GM18873 (cell line): ENCODE measurements at regions not wholly inside any gene's neighbourhood (a gene's known extent, or its start where the extent isn't known, plus 50 kb on each side); places are given as distances from the start of the nearest gene placed in this dataset.

Experiments
- ATAC-seq: cut with Tn5 transposase; IDR thresholded peaks from one replicate; pipeline ENCODE4 v1.9.1; 2021; ENCODE audit warnings: mild to moderate bottlenecking, moderate library complexity, moderate number of reproducible peaks; ENCODE audit not compliant: unreplicated experiment, low FRiP score

DNA sequence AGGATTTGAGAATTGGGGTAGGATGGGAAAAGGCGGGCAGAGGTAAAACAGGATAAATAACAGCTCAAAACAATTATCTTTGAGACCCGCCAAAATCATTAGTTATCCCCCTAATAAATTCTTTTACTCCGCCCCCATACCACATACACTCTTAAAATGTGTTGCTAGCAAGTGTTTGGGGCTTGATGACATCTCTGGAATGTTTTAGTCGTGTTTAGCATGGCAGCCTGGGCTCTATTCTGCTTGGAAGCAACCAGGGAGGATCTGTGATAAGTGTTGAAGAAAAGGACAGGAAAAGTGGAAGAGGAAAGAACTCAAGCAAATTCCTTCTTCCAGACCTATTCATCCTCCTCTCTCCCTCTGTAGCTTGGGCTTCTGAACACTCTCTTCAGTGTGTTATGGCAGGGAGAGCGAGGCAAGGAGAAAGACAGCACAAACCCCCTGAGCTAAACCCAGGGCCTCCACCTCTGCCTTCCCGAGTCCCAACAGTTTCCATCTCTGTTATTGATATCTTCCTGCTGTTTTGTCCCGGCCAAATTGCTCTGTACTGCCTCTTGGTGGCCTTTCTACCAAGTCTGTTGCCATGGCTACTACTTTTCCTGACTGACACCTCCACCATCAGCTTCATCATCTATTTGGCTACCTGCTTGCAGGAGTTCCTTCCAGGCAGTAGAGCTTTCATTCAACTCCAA, 135.8 kb downstream of the RPL22L1 start:
- no peak for ATAC-seq

DNA sequence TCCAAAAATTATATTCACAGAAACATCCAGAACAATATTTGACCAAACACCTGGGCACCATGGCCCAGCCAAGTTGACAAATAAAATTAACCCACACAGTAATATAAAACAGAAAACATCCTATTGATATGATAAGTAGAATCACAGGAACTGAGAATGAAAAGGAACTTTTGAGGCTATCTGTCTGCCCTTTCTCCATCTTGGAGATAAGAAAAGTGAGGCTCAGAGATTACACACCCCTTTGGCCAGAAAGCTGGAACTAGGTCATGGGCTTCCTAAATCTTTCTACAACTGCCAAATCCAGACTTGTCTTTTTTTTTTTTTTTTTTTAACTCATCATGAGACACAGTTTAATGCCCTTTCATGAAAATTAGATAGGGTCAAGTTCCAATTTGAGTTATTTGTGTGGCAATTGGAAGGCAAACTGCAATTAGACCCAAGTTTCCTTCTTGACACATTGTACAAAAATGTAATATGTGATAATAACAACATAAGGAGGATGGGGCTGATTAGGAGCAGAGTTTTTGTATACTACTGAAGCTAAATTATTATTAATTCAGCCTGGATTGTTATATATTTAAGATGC, 137.2 kb downstream of the RPL22L1 start:
- ATAC-seq: no peak

DNA sequence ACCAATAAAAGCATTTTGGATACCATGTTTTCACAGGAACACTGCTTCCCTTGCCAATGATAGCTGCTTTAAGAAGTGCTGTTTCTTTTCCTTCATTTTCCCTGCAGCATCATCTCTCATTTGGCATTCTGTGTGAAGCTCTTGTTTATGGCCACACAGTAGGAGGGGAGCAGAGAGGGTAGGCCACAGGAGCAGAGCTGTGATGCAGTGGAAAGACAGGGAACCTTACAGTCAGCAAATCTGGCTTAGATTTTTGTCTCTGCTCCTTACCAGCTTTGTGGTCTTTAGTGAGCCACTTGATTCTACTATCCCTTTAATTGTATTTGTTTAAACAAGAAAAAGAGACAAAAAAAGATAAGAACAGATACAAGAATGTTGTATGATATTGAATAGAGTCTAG, 138.7 kb downstream of the RPL22L1 start:
- ATAC-seq: no peak

DNA sequence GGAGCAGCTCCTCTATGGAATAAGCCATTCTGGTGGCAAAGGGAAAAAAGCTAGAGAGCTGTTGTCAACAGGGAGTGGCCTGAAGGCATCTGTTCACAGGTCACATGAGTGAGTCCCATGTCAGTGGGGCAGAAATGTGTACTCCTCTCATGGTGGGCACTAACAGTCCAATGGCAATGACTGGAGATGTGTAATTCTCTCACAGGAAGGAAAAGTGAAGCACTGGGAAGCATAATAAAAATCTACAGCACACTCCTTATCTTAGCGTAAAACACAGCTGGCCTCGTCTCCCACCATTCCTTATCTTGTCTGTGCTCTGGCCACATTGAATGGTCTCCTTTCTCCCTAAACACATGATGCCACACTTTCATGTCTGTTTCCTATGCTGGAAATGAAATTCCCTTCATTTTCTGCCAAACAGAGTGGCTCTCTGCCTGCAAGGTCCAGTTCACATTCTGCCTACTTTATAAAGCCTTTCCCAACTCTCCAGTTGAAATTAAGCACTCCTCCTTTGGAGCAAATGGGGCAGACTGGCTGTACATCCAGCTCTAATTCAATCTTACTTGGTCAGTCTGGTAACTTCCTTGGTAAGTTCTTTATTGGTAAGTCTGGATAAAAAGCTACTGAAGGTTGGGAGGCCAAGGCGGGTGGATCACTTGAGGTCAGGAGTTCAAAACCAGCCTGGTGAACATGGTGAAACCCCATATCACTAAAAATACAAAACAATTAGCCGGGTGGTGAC, 139.8 kb downstream of the RPL22L1 start:
- ATAC-seq: no peak

DNA sequence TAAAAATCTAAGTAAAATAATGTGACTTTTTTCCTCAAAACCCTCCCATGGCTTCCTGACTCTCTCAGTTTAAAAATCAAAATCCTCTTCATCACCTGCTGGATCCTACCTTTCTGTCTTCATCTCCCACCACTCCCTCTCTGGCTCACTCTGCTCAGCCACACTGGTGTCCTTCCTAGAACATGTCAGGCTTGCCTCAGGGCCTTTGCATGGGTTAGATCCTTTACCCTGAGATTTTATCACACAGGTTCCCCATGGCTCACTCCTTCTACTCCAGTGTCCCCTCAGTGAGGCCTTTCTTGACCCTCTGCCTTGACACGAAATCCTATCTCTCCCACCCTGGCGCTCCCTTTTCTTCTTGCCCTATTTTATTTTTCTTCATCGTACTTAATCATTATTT, 141.8 kb downstream of the RPL22L1 start:
- no peak for ATAC-seq

DNA sequence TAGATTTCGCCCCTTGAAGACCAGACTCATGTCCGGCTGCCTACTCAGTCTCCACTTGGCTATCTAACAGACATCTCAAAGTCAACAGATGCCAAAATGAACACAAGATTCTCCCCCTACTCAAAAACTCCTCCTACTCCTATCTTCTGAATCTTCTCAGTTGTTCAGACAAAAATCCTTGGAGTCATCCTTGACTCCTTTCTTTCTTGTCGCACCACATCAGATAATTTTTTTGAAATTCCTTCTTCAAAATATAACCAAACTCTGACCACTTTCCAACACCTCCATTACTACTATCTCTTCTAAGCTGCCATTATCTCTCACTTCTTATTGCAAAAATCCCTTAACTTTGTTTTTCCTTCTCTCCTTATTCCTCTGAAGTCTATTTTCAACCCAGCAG, 141.9 kb upstream of the SLC7A14 start:
- no peak for ATAC-seq

DNA sequence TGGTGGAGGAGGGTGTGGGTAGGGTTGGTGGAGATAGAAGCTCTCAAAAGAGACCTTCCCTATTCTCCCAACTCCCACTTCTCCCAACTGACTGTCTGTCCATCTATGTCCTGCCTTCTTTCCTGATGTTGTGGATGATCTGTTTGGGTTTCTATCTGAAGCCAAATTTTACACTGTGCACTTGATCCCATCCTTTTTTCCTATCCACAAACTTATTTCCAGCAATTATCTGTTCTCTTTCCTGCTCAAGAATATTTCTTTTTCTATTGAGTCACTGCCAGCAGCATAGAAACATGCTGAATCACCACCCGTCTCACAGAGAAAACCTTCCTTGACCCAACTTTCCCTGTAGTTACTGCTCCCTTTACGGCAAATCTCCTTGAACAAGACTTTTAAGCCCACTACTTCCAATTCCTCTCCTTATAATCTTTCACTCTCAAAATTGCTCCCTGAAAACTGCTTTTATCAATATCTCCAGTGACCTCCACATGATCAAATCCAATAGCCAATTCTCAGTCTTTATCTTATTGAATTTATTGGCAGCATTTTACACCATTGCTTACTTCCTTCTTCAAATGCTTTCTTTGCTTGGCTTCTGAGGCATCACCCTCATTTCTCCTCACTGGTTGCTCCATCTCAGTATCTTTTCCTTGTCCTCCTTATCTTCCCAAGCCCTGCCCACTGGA, 141.2 kb upstream of the SLC7A14 start:
- no peak for ATAC-seq

DNA sequence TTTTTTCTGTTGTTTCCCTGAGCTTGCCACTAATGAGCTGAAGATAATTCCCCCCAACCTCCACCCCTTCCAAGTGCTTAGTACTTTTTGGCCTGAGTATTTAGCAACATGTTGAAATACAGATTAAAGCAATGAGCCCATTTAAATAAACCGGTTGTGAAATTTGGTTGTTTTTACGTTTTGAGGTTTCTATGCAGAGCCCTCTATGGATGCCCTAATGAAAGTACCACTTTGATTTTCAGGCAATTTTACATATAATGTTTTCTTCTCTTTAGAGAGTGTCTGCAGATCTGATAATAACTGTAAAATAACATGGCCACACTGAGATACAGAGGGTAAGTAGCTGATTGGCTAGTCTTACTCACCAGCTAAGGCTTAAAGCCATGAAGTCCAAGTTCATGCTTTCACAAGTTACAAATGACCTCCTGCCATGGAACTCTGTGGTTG, 139.4 kb upstream of the SLC7A14 start:
- no peak for ATAC-seq

DNA sequence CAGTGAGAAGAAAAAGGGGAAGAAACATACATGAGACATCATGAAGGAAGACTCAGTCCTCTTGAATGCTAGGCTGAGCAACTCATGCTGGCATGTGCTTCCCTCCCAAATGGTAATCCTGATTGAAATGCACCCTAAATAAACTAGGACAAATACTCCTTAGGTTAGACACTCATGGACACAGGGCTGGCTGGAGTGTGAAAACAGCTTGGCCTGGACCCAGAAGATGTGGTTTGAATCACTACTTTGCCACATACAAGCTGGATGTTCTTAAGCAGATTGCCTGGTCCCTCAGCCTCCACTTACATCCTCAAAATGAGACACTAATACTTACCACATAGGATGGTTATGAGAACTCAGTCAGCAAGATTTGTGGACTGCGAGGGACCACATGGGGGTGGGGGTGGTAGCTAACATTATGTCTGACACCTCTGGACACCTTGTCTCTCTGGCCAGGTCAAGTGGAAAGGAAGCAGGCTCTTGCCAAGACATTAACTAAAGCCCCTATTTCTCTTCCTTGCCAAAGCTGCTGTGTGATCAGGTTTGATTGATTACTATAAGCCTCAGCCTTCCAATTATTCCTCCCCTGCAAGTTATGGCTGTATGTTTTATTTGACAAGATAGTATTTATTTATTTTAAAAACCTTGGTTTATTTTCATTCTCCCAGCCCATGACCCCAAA, 138.9 kb upstream of the SLC7A14 start:
- ATAC-seq: no peak

DNA sequence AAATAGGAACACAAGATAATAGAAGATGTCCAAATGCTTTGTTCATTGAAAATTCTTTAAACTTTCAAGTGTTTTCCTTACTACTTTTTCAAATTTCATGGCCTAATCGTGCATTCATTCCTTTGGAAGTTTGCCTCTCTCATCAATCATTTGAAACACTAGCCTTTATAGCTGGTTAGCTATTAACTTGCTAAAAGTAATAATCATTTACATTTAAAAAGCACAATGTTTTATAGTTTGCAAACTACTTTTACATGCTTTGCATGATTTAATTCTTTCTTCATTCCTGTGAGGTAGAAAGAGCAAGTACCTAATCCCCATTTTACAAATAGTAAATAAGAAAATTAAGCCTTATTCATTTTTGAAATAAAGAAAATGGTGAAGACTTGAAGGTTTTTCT, 137.4 kb upstream of the SLC7A14 start:
- no peak for ATAC-seq

DNA sequence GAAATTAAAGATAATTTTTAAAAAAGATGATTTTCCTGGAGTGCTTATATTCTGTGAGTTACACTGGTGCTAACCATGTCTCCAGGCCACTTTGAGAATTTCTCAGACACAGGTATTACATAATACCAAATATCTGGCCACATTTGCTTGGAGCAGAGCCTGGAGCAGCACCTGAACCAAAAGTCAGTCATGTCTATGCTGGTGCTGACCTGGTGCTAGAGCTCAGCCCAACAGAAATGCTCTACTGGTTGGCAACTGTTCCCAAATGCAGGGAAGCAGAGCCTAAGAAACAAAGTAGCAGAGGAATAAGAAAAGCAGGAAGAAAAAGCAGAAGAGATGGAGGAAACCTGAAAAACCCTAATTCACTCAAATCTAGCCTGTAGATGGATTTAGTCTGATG, 135.7 kb upstream of the SLC7A14 start:
- no peak for ATAC-seq

DNA sequence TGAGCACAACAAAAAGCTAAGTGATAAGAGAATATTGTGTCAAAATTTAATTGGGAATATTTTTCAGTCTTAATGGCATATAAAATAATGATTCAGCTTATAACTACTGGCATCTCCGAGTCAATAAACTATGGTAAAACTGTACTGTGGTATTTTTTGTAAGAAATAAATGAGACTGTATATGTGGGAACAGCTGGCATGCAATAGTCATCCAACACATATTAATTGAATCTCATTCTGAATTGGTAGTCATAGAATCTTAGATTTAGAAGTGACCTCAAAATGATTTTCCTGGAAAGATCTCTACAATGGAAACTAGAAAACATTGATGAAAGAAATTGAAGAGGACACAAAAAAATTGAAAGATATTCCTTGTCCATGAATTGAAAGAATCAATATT, 133.4 kb upstream of the SLC7A14 start:
- no peak for ATAC-seq

DNA sequence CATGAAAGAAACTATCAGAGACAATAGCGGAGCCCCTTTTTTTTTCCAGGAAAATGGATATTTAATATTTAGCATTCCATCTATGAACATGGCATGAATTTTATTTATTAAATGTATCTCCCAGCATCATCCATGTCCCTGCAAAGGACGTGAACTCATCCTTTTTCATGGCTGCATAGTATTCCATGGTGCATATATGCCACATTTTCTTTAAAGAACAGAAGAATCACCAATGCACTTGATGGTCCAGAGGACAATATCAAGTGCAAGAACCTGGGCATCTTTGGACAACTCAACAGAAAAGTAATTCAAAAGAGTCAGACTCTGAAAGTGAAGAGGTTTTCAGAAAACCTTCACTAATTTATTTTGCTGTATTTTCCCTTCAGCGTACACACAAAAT, 133.0 kb upstream of the SLC7A14 start:
- no peak for ATAC-seq

DNA sequence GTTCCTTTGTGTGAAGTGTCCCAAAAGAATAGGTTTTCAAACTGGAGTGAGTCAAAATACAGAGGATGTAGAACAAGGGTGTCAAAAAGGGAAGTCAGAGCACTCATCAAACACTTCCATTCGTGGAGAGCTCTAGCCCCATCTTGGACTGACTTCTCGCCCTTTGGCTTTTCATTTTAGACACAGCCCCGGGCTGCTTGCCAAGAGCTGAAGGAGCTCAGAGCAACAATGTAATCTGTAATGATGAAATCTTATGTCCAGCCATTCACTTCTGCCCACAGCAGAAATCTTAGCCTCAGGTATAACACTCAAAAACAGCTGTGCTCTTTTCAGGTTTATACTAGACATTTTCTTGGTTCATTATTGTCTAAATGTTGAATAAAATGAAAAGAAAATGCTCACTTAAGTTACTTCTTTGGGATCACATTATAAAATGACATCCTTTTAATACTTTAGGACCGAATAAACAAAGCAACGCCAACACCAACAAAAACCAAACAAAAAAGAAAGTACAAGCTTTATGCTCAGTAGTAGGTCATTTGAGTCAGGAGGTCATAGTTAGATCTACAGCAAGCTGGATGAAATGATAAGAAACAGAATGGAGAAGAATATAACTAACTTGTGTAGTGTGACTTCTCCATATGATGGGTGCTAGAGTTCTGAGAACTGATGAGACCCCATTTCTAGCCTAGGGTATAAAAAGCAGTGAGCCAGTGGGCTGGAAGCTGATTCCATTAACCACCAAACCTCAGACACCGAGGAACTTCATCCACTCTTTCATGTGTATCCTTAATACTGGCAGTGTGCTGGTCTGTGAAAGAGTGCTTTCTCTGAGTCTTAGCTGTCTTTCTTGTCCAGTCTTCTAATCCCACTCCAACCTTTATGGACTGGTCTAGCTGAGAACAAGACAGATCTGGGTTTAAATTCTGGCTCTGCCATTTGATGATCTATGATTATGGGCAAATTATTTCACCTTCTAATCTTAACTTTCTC, 131.8 kb upstream of the SLC7A14 start:
- ATAC-seq: no peak

DNA sequence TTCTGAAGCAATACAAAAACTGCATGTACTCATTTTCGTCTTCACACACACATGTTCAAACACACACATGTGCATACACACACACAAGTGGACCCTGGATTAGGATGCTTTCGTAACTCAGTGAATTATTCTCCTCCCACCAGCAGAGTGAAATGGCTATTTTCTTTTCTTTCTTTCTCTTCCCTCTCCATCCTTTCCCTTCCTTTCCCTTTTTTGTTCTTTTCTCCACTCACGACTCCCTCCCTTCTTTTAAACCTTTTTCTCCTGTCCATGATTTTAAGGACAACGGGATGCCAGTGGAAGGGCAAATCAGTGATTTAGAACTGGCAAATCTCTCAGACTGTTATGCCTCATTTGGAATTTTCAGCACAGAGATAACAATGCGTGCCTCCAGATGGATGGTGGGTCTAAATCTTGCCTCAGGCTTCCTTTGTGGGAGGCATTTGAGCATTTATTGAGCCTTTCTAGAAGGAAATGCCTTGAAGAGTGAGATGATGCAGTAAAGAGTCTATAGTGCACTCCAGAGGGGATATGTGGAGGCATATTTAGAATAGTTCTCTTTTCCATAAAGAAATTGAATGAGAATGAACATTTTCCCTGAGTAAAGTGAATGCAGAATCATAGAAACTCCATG, 130.4 kb upstream of the SLC7A14 start:
- no peak for ATAC-seq

DNA sequence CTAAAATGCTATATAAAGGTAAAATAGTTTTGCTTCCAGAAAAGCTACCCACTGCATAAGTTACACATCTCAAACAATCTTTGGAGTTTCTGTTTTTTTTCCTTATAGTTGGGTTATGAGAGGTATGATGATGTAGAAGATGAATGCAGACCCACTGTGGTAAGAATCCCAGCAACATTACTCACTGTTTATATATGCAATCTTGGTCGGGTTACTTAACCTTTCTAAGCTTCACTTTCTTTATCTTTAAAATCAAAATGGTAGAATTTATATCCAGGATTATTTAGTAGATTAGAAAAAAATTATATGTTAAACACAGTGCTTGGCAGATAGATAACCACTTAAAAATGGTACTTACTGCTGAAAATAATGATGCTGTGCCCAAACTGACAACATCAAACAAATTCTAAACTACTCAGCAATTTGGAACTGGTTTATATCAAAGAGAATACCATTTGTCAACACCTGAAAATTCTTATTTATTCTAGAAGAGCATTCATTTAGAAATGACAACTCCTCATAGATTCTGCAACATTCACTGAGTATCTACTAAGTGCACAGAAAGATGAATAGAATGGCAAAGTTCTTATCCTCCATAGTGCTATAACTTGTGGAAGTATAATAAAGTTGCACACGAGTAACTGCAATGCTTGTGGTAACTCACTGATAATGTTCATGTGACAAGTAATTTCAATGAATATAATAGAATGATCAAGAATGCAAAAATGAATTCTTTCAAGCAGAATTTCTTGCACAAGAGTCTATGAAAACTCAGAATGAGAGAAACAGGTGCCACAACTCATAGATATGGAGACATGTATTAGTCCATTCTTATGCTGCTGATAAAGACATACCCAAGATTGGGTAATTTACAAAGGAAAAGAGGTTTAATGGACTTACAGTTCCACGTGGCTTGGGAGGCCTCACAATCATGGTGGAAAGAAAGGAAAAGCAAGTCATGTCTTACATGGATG, 129.0 kb upstream of the SLC7A14 start:
- no peak for ATAC-seq

DNA sequence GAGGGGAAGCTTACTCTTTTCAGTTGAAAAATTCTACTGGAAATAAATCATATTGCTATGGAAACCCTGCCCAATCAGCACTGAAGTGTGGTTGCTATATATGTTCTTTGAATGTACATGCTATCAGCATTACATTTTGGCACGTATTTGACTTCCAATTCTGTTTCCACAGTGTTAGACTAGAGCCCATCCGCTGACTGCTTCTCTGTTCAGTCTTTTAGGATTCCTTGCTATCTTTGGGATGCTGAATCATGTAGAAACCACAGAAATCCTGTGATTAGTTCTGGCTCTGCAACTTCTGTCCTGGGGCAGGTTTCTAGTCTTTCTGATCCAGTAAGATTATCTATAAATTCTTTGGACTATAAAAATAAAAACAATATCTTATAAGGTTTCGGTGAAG, 128.2 kb upstream of the SLC7A14 start:
- ATAC-seq: no peak

DNA sequence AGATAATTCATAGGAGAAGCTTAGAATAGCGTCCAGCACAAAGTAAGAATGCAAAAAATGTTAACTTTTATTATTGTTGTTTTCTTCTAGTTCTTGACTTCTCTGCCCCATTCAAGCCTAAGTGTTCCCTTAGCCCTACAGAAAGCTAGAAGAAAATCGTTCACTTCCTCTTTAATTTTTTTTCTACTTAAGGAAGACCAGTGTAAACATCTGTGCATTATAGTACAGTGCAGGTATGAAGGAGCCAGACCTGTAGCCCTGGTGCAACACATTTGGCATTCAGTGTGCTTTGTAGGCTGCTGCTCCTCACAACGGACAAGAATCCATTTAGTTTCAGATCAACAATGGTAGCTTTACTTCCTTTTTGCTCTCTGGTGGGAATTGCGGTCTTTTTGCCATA, 127.8 kb upstream of the SLC7A14 start:
- no peak for ATAC-seq
